ENCODE measurements at regions not wholly inside any gene's neighbourhood (a gene's known extent, or its start where the extent isn't known, plus 50 kb on each side); places are given as distances from the start of the nearest gene placed in this dataset.

- H3K36me3 ChIP-seq (replicated peaks in 1 of 2; ENCODE audit: control insufficient read depth in 1 of 2, insufficient read depth in 2 of 2, low read length in 2 of 2), result no peaks in the 10 kb centered on the region
- no TSS peak for BruUV-seq (replicated peaks)
- DNase-seq (ENCODE audit: low spot score) (no peak), ATAC-seq (no peak), FAIRE-seq (no peak)
- H3K4me1 ChIP-seq (ENCODE audit: insufficient read depth, low read length), result no peaks in the 10 kb centered on the region
- WGBS (ENCODE audit: low lambda C conversion rate), result 0% methylated on average over 3 of the region's 3 CpGs
- H3K4me3 ChIP-seq (replicated peaks in 1 of 3; ENCODE audit: insufficient read depth in 1 of 3, low read depth in 2 of 3, low read length in 3 of 3), result no peak overlapping the region
- intact Hi-C loops (cut with micrococcal nuclease; ENCODE audit: unreplicated experiment), result no loop called here
- no peaks in the 10 kb centered on the region for H4K20me1 ChIP-seq (ENCODE audit: insufficient read depth, low read length)
- H3K79me2 ChIP-seq (ENCODE audit: insufficient read depth, low read length), result no peaks in the 10 kb centered on the region
- POLR2A ChIA-PET, result no interaction called here
- in situ Hi-C loops (cut with HindIII; ENCODE audit: extremely low pct_ligation_motif_present, low pct_unique_long_range_greater_than_20kb), result loop anchor here (5.0 kb wide), 1 partner anchor 839 kb away; no protein-coding TSS in a partner anchor
- TF ChIP-seq, protein P1, sequence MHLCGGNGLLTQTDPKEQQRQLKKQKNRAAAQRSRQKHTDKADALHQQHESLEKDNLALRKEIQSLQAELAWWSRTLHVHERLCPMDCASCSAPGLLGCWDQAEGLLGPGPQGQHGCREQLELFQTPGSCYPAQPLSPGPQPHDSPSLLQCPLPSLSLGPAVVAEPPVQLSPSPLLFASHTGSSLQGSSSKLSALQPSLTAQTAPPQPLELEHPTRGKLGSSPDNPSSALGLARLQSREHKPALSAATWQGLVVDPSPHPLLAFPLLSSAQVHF (CRISPR knock-in tag; IDR thresholded peaks at IDR 0.05), result no peak
- TF ChIP-seq, protein P2, sequence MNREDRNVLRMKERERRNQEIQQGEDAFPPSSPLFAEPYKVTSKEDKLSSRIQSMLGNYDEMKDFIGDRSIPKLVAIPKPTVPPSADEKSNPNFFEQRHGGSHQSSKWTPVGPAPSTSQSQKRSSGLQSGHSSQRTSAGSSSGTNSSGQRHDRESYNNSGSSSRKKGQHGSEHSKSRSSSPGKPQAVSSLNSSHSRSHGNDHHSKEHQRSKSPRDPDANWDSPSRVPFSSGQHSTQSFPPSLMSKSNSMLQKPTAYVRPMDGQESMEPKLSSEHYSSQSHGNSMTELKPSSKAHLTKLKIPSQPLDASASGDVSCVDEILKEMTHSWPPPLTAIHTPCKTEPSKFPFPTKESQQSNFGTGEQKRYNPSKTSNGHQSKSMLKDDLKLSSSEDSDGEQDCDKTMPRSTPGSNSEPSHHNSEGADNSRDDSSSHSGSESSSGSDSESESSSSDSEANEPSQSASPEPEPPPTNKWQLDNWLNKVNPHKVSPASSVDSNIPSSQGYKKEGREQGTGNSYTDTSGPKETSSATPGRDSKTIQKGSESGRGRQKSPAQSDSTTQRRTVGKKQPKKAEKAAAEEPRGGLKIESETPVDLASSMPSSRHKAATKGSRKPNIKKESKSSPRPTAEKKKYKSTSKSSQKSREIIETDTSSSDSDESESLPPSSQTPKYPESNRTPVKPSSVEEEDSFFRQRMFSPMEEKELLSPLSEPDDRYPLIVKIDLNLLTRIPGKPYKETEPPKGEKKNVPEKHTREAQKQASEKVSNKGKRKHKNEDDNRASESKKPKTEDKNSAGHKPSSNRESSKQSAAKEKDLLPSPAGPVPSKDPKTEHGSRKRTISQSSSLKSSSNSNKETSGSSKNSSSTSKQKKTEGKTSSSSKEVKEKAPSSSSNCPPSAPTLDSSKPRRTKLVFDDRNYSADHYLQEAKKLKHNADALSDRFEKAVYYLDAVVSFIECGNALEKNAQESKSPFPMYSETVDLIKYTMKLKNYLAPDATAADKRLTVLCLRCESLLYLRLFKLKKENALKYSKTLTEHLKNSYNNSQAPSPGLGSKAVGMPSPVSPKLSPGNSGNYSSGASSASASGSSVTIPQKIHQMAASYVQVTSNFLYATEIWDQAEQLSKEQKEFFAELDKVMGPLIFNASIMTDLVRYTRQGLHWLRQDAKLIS (CRISPR knock-in tag; IDR thresholded peaks at IDR 0.05), result no peak
- no peak for TF ChIP-seq RFX3 (CRISPR knock-in tag; IDR thresholded peaks at IDR 0.05)
- TF ChIP-seq PAX8 (CRISPR knock-in tag; IDR thresholded peaks at IDR 0.05; ENCODE audit: borderline replicate concordance), result no peak
- TF ChIP-seq ZNF703 (CRISPR knock-in tag; IDR thresholded peaks at IDR 0.05; ENCODE audit: borderline replicate concordance), result no peak
- no peak for TF ChIP-seq ZNF503 (CRISPR knock-in tag; IDR thresholded peaks at IDR 0.05)
- TF ChIP-seq, protein P3, sequence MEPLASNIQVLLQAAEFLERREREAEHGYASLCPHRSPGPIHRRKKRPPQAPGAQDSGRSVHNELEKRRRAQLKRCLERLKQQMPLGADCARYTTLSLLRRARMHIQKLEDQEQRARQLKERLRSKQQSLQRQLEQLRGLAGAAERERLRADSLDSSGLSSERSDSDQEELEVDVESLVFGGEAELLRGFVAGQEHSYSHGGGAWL (CRISPR knock-in tag; IDR thresholded peaks at IDR 0.05), result no peak
- TF ChIP-seq ZNF234 (CRISPR knock-in tag; conservative IDR thresholded peaks at IDR 0.05), result no peak
- TF ChIP-seq HMGXB4 (CRISPR knock-in tag; IDR thresholded peaks at IDR 0.05; ENCODE audit: borderline replicate concordance in 1 of 2, low read depth in 1 of 2), result no peak
- TF ChIP-seq ZNF138 (CRISPR knock-in tag; IDR thresholded peaks at IDR 0.05; ENCODE audit: low read depth), result no peak
- no peak overlapping the region for H3K4me2 ChIP-seq (ENCODE audit: low read depth, low read length)
- CTCF ChIA-PET (ENCODE audit: low intra/inter-chr PET ratio, low total read pairs), result no interaction called here
- H3K27ac ChIP-seq (ENCODE audit: extremely low read length, insufficient read depth, low read length), result no peak overlapping the region
- no peak overlapping the region for H2AFZ ChIP-seq (ENCODE audit: low read length)
- H3K9me3 ChIP-seq (ENCODE audit: low read length), result no peaks in the 10 kb centered on the region
- H3K27me3 ChIP-seq (ENCODE audit: control insufficient read depth in 1 of 2, insufficient read depth in 2 of 2, low read length in 2 of 2), result no peaks in the 10 kb centered on the region
- H3K9ac ChIP-seq (ENCODE audit: insufficient read depth, low read depth, low read length), result no peak overlapping the region
These were observed 146.4 kb downstream of the CHD9NB start for GRCh38 chr16:52906281-52906680.
